SK-N-SH (cell line): ENCODE measurements at regions not wholly inside any gene's neighbourhood (a gene's known extent, or its start where the extent isn't known, plus 50 kb on each side); places are given as distances from the start of the nearest gene placed in this dataset.

Experiments
- CTCF ChIP-seq: fragments of 200-600 bp; sonication (generic); IDR thresholded peaks from 2 replicates; pipeline ENCODE4 v1.6.1; 2017; ENCODE audit warnings: antibody characterized with exemption, mild to moderate bottlenecking, moderate library complexity
- EP300 ChIP-seq, 2 experiments: IDR thresholded peaks; 2 replicates each; pipeline versions ENCODE4 v1.4.0 to v1.6.1; 2012; ENCODE audit warnings: borderline replicate concordance in 1 of 2, low read depth in 1 of 2, low read length in 1 of 2
- MAX ChIP-seq: IDR thresholded peaks from 2 replicates; pipeline ENCODE4 v1.4.0; 2012; ENCODE audit warnings: low read depth
- MXI1 ChIP-seq: IDR thresholded peaks from 2 replicates; pipeline ENCODE4 v1.6.1; 2012; ENCODE audit warnings: mild to moderate bottlenecking, low read depth, low read length, improper control_type of control experiment
- POLR2AphosphoS5 ChIP-seq: IDR thresholded peaks from 2 replicates; pipeline ENCODE4 v1.6.1; 2012; ENCODE audit warnings: low read depth, low read length
- REST ChIP-seq: IDR thresholded peaks from 2 replicates; pipeline ENCODE4 v1.6.1; 2012; ENCODE audit warnings: mild to moderate bottlenecking, low read depth, low read length, moderate library complexity
- RXRA ChIP-seq: IDR thresholded peaks from 2 replicates; pipeline ENCODE4 v1.4.0; 2012; ENCODE audit warnings: low read depth, mild to moderate bottlenecking, borderline replicate concordance
- SIN3A ChIP-seq: IDR thresholded peaks from 2 replicates; pipeline ENCODE4 v1.6.1; 2012; ENCODE audit warnings: low read depth, mild to moderate bottlenecking, low read length, moderate library complexity, borderline replicate concordance
- TAF1 ChIP-seq: IDR thresholded peaks from 2 replicates; pipeline ENCODE4 v1.6.1; 2012; ENCODE audit warnings: low read depth, mild to moderate bottlenecking, low read length, moderate library complexity, borderline replicate concordance

- TF ChIP-seq POLR2AphosphoS5 (no peak), EP300 (IDR thresholded peaks at IDR 0.05; ENCODE audit: borderline replicate concordance in 1 of 2, low read depth in 1 of 2, low read length in 1 of 2) (no peak), TAF1 (no peak), CTCF (no peak), RXRA (no peak), MXI1 (no peak), SIN3A (no peak), REST (no peak), MAX (no peak)
Observed at GRCh38 chr4:30932581-30932980, 212.4 kb downstream of the PCDH7 start.
